Upper lobe of left lung (tissue), 4 donors: ENCODE measurements at regions not wholly inside any gene's neighbourhood (a gene's known extent, or its start where the extent isn't known, plus 50 kb on each side); places are given as distances from the start of the nearest gene placed in this dataset.

Experiments
- EP300 ChIP-seq, 4 donors: sonication (generic); formaldehyde crosslinking; IDR thresholded peaks; one replicate each; pipeline ENCODE4 v1.5.1; 2017; ENCODE audit warnings: antibody characterized with exemption in 4 of 4, control low read depth in 2 of 4
- POLR2A ChIP-seq, 4 donors: fragments of 450-650 bp; IDR thresholded peaks; one replicate each; pipeline ENCODE4 v1.5.1; 2016 to 2017; ENCODE audit warnings: antibody characterized with exemption in 4 of 4, mild to moderate bottlenecking in 2 of 4
- POLR2AphosphoS5 ChIP-seq, 2 donors: sonication (generic); formaldehyde crosslinking; IDR thresholded peaks; one replicate each; pipeline ENCODE4 v1.5.1; 2017; ENCODE audit warnings: antibody characterized with exemption in 2 of 2
- TF ChIP-seq, protein P1 (sequence below), 6 experiments: fragments of 450-650 bp in 4 of 6; fragments of 200-600 bp in 2 of 6; sonication (generic) in 2 of 6; IDR thresholded peaks; one replicate each; pipeline ENCODE4 v1.5.1; 2016 to 2019; ENCODE audit warnings: antibody characterized with exemption in 6 of 6

DNA sequence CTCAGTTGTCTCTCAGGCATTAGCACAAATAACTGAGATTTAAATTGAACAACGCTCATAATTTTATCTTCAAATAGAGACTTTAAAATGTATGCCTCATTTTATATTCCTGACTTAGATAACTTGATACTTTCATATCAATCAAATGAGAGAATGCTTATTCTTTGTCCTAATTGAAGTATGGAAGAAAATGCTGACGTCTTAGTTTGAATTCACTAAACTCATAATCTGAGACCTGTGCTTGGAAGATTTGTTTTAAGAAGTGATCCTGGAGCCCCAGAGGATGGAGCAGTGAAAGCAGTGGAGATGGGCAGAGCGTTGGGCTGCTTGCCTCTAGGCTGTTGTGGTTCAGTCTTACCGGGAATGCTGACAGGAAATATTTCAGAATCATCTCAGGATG lies 76.1 kb downstream of the ZNF518B start:
- TF ChIP-seq EP300 (IDR thresholded peaks at IDR 0.05) (no peak), POLR2A (IDR thresholded peaks at IDR 0.05) (no peak), POLR2AphosphoS5 (IDR thresholded peaks at IDR 0.05) (no peak)
- TF ChIP-seq, protein P1, sequence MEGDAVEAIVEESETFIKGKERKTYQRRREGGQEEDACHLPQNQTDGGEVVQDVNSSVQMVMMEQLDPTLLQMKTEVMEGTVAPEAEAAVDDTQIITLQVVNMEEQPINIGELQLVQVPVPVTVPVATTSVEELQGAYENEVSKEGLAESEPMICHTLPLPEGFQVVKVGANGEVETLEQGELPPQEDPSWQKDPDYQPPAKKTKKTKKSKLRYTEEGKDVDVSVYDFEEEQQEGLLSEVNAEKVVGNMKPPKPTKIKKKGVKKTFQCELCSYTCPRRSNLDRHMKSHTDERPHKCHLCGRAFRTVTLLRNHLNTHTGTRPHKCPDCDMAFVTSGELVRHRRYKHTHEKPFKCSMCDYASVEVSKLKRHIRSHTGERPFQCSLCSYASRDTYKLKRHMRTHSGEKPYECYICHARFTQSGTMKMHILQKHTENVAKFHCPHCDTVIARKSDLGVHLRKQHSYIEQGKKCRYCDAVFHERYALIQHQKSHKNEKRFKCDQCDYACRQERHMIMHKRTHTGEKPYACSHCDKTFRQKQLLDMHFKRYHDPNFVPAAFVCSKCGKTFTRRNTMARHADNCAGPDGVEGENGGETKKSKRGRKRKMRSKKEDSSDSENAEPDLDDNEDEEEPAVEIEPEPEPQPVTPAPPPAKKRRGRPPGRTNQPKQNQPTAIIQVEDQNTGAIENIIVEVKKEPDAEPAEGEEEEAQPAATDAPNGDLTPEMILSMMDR (IDR thresholded peaks at IDR 0.05) = no peak
